Umbilical cord (tissue), 1 donor: ENCODE measurements at regions not wholly inside any gene's neighbourhood (a gene's known extent, or its start where the extent isn't known, plus 50 kb on each side); places are given as distances from the start of the nearest gene placed in this dataset.
"Not testable (repeated sequence)": the region's sequence is repeated elsewhere in the genome, so short reads cannot be mapped to it uniquely, and the experiment has no call there.

Source experiments
- DNase-seq: peaks from one replicate; pipeline ENCODE4 v3.0.0-alpha.2; 2015; ENCODE audit warnings: low spot score

GRCh38 chr14:87312169-87312893, 680.7 kb downstream of the GALC start:
- DNase-seq = no peak

- no peak for DNase-seq
Measured at GRCh38 chr14:87309557-87309956, 683.4 kb downstream of the GALC start.

- DNase-seq = no peak
Measured at GRCh38 chr14:87306409-87307168, 686.4 kb downstream of the GALC start.

GRCh38 chr14:87305345-87305744, 687.6 kb downstream of the GALC start:
- no peak for DNase-seq

- DNase-seq = no peak
Measured at GRCh38 chr14:87304404-87304803, 688.6 kb downstream of the GALC start.

- DNase-seq = no peak
Measured at GRCh38 chr14:87286826-87287225, 706.2 kb downstream of the GALC start.

GRCh38 chr14:87286191-87286590, 706.8 kb downstream of the GALC start:
- no peak for DNase-seq

- no peak for DNase-seq
Measured at GRCh38 chr14:87285506-87285905, 707.5 kb downstream of the GALC start.

- no peak for DNase-seq
Measured at GRCh38 chr14:87283547-87283946, 709.4 kb downstream of the GALC start.

- DNase-seq = no peak
Measured at GRCh38 chr14:87282266-87282665, 710.7 kb downstream of the GALC start.

- DNase-seq = no peak
Measured at GRCh38 chr14:87278415-87278814, 714.6 kb downstream of the GALC start.

GRCh38 chr14:87271331-87271730, 721.7 kb downstream of the GALC start:
- DNase-seq = no peak

GRCh38 chr14:87268997-87269396, 724.0 kb downstream of the GALC start:
- DNase-seq = no peak

GRCh38 chr14:87264796-87265195, 728.2 kb downstream of the GALC start:
- DNase-seq = no peak

- DNase-seq = no peak
Measured at GRCh38 chr14:87264272-87264785, 728.7 kb downstream of the GALC start.

GRCh38 chr14:87261621-87262020, 731.4 kb downstream of the GALC start:
- DNase-seq = no peak

GRCh38 chr14:87260460-87260859, 732.5 kb downstream of the GALC start:
- no peak for DNase-seq

- DNase-seq = no peak
Measured at GRCh38 chr14:87257421-87257820, 735.6 kb downstream of the GALC start.

- DNase-seq = no peak
Measured at GRCh38 chr14:87255058-87255457, 737.9 kb downstream of the GALC start.

- DNase-seq = no peak
Measured at GRCh38 chr14:87254331-87254874, 738.6 kb downstream of the GALC start.

- not testable (repeated sequence) for DNase-seq
Measured at GRCh38 chr14:87253791-87254190, 739.2 kb downstream of the GALC start.

- DNase-seq = peak; percentile 22
Measured at GRCh38 chr14:87252103-87252502, 740.9 kb downstream of the GALC start.

- no peak for DNase-seq
Measured at GRCh38 chr14:87251011-87251410, 742.0 kb downstream of the GALC start.
